Daoy (cell line): ENCODE measurements at regions not wholly inside any gene's neighbourhood (a gene's known extent, or its start where the extent isn't known, plus 50 kb on each side); places are given as distances from the start of the nearest gene placed in this dataset.

ENCODE experiments used
- DNase-seq: peaks from one replicate; pipeline ENCODE4 v3.0.0-alpha.2; 2015; ENCODE audit warnings: low read depth

GRCh38 chr16:51592001-51592501, 441.0 kb upstream of the SALL1 start:
- no peak for DNase-seq

- no peak for DNase-seq
Observed at GRCh38 chr16:51591480-51591879, 440.4 kb upstream of the SALL1 start.

GRCh38 chr16:51579652-51580360, 428.7 kb upstream of the SALL1 start:
- DNase-seq, result no peak

GRCh38 chr16:51577621-51578303, 426.7 kb upstream of the SALL1 start:
- DNase-seq, result no peak

- DNase-seq, result no peak
Observed at GRCh38 chr16:51576498-51577195, 425.6 kb upstream of the SALL1 start.

- no peak for DNase-seq
Observed at GRCh38 chr16:51573191-51573590, 422.1 kb upstream of the SALL1 start.

GRCh38 chr16:51569203-51569931, 418.3 kb upstream of the SALL1 start:
- DNase-seq, result no peak

GRCh38 chr16:51567911-51568310, 416.8 kb upstream of the SALL1 start:
- no peak for DNase-seq

GRCh38 chr16:51565184-51565583, 414.1 kb upstream of the SALL1 start:
- no peak for DNase-seq

GRCh38 chr16:51562891-51563290, 411.8 kb upstream of the SALL1 start:
- no peak for DNase-seq

- no peak for DNase-seq
Observed at GRCh38 chr16:51559901-51560300, 408.8 kb upstream of the SALL1 start.

- DNase-seq, result no peak
Observed at GRCh38 chr16:51557670-51558069, 406.6 kb upstream of the SALL1 start.

GRCh38 chr16:51556694-51557340, 405.7 kb upstream of the SALL1 start:
- DNase-seq, result peak; percentile 13

- DNase-seq, result no peak
Observed at GRCh38 chr16:51553910-51554309, 402.8 kb upstream of the SALL1 start.

- no peak for DNase-seq
Observed at GRCh38 chr16:51553314-51553713, 402.2 kb upstream of the SALL1 start.

GRCh38 chr16:51550800-51551347, 399.8 kb upstream of the SALL1 start:
- no peak for DNase-seq

- no peak for DNase-seq
Observed at GRCh38 chr16:51549836-51550235, 398.8 kb upstream of the SALL1 start.

GRCh38 chr16:51545951-51546350, 394.9 kb upstream of the SALL1 start:
- no peak for DNase-seq

- DNase-seq, result no peak
Observed at GRCh38 chr16:51544851-51545467, 393.9 kb upstream of the SALL1 start.

- DNase-seq, result no peak
Observed at GRCh38 chr16:51543971-51544370, 392.9 kb upstream of the SALL1 start.
